GM12874 (cell line): ENCODE measurements at regions not wholly inside any gene's neighbourhood (a gene's known extent, or its start where the extent isn't known, plus 50 kb on each side); places are given as distances from the start of the nearest gene placed in this dataset.

Experiments used
- CTCF ChIP-seq: IDR thresholded peaks from 2 replicates; pipeline ENCODE4 v1.5.1; 2011; ENCODE audit warnings: low read depth, mild to moderate bottlenecking, control low read depth, low read length, moderate library complexity; ENCODE audit not compliant: insufficient read depth

GRCh38 chr4:187883049-187883448 is 112.5 kb upstream of the ZFP42 start:
- no peak for TF ChIP-seq CTCF

- no peak for TF ChIP-seq CTCF
Measured at GRCh38 chr4:187883836-187884475, 111.6 kb upstream of the ZFP42 start.

- TF ChIP-seq CTCF, result no peak
Measured at GRCh38 chr4:187887906-187888305, 107.7 kb upstream of the ZFP42 start.

GRCh38 chr4:187889651-187890050 is 105.9 kb upstream of the ZFP42 start:
- no peak for TF ChIP-seq CTCF

GRCh38 chr4:187893418-187893817 is 102.2 kb upstream of the ZFP42 start:
- no peak for TF ChIP-seq CTCF

- no peak for TF ChIP-seq CTCF
Measured at GRCh38 chr4:187903106-187903505, 92.5 kb upstream of the ZFP42 start.

- no peak for TF ChIP-seq CTCF
Measured at GRCh38 chr4:187903700-187904099, 91.9 kb upstream of the ZFP42 start.
